ENCODE measurements at regions not wholly inside any gene's neighbourhood (a gene's known extent, or its start where the extent isn't known, plus 50 kb on each side); places are given as distances from the start of the nearest gene placed in this dataset.

DNA sequence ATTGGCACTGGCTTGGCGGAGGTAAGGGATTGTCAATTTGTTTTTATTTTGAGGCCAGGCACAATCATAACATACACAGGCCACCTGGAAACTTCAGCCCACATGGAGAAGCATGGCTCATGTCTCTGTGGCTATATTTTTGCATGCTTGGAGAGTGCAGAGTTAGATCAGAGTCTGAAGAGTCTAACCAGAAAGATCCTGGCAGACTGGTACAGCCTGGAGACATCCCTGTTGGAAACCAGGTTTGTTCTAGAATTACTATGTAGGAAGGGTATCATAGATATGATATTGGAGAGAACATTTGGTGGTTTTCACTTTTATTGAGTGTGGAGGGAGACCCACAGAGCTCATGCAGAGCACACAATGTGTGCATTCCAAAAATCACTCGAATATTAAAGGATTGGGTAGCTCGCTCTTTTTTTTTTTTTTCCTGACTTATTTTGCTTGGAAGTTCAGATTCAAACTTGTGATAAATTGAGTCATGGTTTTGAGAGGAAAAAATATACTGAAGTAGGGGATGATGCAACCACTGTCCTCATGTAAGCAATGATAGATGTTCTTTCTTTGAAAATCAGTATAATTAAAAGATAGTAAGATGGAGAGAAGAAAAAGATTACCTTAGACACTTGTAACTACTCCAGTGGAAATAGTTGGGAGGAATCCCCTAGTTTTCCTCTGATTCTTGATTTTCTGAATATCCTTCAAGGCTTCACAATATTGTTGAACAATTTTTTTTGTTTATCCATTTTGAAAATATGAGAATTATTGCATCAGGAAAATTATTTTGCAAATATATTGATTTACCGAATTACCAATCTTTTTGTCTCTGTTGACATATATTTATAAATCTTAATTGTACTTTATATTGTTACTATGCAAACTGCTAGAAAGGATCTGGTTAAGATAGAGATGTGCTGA lies 185.7 kb upstream of the ZEB2 start:
- DNase-seq = no peak

DNA sequence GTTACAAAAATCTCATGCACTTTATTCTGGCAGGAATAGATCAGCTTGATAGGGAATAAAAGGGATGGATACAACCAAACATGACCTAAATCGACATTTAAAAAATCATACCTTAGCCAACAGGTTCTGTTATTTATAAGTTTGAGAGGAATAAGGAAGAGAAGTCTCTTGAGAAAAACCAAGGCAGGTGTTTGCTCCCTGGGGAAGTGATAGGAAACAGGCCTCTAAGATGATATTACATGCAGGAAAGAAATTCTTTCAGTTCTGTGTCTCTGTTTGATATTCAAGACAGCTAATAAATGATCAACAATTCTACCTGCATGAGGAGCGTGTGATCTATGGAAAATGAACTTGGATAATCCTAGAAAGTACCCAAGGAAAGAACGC lies 184.8 kb upstream of the ZEB2 start:
- DNase-seq = no peak

DNA sequence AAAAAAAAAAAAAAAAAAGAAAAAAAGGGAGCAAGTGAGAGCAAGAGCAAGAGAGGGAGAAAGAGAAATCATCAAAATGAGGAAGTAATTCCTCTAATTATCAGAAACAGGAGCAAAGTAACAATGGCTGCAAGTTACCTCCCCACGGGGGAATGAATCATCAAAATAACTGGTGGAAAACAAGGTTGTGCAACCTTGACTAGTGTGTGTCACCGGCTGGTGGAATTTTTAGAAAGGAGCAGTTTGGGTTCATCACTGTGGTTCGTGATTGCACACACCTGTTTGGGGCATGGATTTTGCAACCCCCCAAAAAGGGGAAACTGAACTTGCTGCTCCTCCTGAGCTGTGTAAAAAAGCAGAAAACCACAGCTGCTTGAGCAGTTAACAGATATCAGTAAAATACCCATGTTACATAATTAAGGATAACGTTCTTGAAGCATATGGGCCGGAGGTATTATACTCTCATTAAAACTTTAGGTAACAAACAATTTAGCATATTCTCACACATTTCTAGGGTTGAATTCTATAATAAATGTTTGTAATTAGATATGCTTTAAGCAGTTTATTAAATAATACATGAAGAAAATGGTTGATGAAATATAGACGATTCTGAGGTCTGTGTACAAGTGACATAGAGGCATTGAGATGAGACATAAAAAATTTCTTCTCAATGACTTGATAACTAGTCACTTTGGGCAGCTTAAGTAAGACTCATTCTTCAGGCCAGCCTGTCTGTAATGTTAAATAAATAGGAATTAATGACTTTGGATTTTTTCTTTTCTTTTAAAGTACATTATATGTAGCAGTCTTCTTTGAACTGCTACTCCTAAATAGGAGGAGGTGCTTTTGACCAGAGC lies 184.2 kb upstream of the ZEB2 start:
- DNase-seq = no peak

DNA sequence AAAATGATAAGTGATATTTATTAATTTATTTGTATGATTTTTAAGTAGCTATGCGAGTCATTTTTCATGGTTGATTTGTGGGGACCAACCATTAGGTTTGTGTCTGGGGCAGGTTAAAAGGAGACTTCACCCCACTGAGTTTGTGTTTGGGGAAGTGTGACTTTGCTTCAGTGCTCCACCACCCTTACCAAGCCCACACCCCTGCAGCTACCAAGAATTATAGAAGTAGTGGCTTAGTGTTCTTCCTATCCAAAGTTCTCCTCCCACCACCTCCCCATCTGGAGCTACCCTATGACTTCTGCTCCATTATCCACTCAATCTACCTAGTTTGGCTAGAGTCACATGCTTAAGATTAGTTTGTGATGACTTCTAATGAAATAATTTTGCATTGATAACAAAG lies 182.1 kb upstream of the ZEB2 start:
- DNase-seq = no peak

GRCh38 chr2:144701259-144701658 lies 181.3 kb upstream of the ZEB2 start:
- no peak for DNase-seq

- no peak for DNase-seq
These were observed 178.2 kb upstream of the ZEB2 start for GRCh38 chr2:144698156-144698555.

GRCh38 chr2:144695657-144696056 lies 175.7 kb upstream of the ZEB2 start:
- DNase-seq = no peak

GRCh38 chr2:144694456-144694855 lies 174.5 kb upstream of the ZEB2 start:
- no peak for DNase-seq

DNA sequence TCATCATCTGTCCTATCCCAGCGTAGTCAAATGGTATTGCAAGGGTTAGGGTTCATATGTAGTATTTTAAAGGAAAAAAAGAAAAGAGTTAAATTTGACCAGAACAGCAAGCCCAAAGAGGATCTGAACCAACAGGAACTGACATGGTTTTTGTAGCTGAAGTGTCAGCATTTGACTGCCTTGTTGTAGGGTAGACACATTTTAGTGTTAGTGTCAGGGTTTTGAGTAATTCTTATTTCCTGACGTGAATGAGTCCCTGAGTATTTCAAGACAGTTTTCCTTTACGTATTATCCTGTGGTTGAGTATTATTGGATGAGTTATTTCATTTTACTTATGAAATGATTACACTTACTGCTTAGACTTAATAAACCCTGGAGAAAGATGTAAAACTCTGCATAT lies 173.3 kb upstream of the ZEB2 start:
- no peak for DNase-seq

- no peak for DNase-seq
These were observed 172.7 kb upstream of the ZEB2 start for GRCh38 chr2:144692661-144693060.

DNA sequence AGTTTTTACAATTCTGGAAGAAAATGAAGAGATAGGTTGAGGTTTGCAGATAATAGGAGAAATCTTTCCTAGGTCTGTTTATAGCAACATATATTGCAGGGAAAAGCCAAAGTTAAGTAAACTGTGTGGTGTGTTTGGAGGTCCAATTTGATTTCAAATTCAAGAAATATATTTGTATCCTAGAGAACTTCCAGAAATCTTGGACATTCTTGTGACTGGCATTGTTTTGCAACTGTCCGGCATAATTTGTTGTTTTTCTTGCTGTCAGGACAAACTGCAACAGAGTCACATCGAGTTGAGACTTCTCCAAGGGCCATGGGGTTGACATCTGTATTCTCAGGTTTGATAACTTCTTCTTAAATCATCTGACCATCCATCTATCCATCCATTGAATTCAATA lies 170.9 kb upstream of the ZEB2 start:
- DNase-seq = no peak

- no peak for DNase-seq
These were observed 166.7 kb upstream of the ZEB2 start for GRCh38 chr2:144686518-144687215.

DNA sequence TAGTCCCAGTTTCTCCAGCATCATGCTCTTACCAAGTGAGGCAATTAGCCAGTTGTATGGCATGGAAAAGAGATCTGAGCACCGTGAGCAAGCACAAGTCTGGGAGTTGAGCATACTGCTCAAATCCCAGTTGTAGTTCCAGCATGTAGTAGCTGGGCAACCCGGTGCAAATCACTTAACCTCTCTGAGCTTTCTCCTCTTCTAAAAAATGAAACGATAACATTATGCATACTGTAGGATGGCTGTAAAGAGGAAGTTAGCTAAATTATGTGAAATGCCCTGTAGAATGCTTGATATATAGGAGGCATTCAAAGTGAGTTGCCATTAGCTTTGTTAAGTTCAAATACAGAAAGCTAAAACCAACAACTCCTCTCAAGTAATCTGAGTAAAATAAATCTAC lies 164.0 kb upstream of the ZEB2 start:
- DNase-seq = no peak

DNA sequence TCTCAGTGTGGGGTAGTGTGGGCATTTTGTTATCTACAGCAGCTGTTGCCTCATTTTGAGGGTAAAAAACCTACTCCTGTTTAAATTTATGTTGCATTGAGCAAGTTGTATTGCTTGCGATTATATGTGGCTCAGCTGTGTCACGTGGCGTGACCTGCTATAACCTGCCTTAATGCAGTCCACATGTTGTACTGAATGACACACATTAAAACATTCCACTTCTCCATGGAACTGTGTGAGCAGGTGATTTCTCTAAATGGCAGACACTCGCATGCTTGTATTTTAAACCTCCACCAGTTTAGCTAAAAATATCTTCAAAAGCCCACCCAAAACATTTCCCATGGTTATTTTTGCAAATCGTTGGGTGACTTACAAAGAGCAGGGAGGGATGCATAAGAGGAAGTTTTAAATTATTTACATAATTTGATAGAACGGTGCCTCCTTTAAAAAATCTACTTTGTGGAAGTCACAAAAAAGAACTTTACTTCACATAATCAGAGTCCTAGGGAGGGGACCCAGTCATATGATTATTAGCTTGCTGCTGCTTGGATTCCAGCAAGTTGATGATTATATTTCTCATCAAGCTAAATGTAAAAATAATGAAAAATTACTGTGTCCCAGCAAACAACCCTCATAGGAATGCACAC lies 163.3 kb upstream of the ZEB2 start:
- DNase-seq = no peak

DNA sequence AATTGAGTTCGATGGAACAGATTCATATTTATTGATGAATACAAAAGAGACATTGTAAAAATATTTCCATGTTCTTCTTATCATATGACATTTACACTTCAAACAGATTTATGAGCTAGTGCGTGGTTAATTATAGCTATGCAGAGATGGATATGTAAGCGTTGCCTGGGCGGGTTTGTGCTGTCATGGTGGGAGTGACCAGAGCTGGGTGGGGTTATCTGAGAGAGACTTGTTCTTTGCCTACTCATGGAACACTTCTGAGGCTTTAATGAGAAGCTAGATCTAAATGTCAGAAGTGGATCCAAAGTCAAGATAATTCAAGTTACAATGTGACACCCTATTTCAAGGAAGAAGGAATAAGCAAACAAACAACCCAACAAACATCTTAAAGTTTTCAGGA lies 162.3 kb upstream of the ZEB2 start:
- no peak for DNase-seq

DNA sequence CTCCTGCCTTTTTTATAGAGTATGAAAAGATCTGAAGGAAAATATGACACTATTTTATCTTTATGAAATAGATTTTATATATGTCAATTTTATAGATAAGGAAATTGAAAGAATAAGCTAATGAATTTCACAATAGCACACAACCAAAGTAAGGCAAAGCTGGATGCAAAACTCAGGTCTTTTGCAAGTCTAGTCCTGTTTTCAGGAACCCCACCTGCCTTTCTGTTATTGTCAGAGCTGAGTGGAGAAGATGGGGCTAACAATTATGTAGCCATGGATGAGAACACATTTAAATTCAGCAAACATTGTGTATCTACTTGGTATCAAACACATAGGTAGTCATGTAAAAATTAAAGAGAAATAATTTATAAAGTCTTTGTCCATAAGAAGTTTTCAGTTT lies 161.5 kb upstream of the ZEB2 start:
- no peak for DNase-seq

DNA sequence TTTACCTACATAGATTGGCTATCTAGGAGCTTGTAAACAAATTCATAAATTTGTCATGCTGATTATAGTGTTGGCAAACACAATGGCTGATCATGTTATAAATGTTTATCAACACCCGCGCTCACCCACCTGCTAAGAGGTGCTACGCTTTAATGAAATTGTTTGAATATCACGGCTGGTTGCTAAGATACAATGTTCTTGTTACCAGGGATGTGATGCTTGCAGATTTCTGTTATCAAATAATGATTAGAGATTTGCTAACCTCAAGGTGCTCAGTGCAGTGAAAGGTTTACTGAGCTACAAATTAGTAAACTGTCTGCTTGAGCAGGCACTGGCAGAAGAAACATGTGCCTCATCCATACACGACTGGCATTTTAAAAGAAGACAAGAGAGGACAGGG lies 160.0 kb upstream of the ZEB2 start:
- no peak for DNase-seq

DNA sequence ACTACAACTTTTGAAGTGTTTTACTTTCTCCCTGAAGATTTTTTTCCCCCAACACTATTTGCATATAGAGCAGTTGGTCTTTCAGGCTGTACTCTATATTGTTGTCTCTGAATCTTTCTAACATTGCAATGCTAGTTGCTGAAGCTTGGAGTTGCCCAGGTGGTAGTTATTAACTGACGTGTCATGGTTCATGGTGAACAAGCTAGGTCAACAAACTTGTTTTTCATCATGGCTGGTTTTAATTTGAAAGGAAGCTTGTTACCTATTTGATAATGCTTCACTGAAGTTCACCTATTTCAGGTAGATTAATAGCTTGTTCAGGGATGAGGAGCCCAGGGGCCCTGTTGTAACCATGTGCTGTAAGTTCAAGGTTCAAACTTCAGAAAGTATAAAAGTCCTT lies 158.8 kb upstream of the ZEB2 start:
- no peak for DNase-seq

DNA sequence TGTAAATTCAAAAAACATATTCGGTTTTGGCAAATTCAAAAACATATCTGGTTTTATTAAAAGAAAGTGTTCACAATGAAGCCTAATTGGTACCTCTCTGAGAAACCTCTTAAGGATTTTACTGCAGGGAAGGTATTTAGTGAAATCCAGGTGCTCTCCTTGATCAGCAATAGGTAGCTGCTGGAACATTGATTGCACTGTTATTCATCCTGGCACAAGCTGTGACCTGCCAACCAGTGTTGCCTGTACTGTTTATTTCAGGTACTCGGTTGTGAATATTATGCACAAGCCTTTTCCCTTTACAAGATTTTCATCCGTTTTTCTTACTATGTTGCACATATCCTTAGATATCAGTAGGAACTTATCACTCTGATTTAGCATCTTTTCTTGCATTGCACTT lies 155.8 kb upstream of the ZEB2 start:
- DNase-seq = no peak

GRCh38 chr2:144675331-144675730 lies 155.4 kb upstream of the ZEB2 start:
- no peak for DNase-seq

GRCh38 chr2:144674071-144674470 lies 154.2 kb upstream of the ZEB2 start:
- DNase-seq = no peak

DNA sequence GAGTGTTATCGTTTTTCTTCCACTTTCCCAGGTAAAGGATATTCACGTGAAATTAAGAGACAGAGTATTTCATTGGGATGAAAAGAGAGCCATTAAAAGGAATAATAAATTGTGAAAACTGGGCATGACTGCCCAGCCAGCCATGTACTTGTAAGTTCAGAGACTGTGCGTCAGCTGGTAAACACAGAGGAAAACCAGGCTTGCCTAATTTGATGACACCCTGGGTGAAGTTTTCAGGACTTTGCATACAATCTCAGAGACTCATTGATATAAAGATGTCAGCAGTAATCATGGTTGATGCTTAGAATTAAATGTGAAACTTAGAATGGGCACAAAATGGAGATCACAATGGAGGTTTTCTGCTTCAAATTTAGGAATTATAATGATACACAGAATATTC lies 153.5 kb upstream of the ZEB2 start:
- no peak for DNase-seq

Measured in activated naive CD4-positive, alpha-beta T cell (primary cell).